Caco-2 (cell line): ENCODE measurements at regions not wholly inside any gene's neighbourhood (a gene's known extent, or its start where the extent isn't known, plus 50 kb on each side); places are given as distances from the start of the nearest gene placed in this dataset.

Experiments
- BruUV-seq: library from RNA; stranded (reverse); fragments of 400-500 nt; replicated peaks from 2 replicates; lab custom pipeline; 2021; lab: Mats Ljungman, UMichigan
- CTCF ChIA-PET: fragments of 300-600 bp; sonication (Branson Sonifier 250); formaldehyde crosslinking; loops from one replicate; lab custom pipeline; 2022; ENCODE audit warnings: antibody characterized with exemption; lab: Charles Lee
- POLR2A ChIA-PET: fragments of 300-600 bp; sonication (Branson Sonifier 250); formaldehyde crosslinking; loops from one replicate; lab custom pipeline; 2022; ENCODE audit warnings: antibody characterized with exemption; lab: Charles Lee
- DNase-seq, 2 experiments: peaks; one replicate each; pipeline versions ENCODE4 v3.0.0 to v3.0.0-alpha.2; 2020 to 2022
- H3K27me3 ChIP-seq: replicated peaks from 2 replicates; pipeline ENCODE4 v1.6.0; 2011; ENCODE audit warnings: low read length; ENCODE audit not compliant: control insufficient read depth, insufficient read depth
- H3K36me3 ChIP-seq: 2 replicates; pipeline ENCODE4 v1.5.1; 2011; ENCODE audit warnings: low read length; ENCODE audit not compliant: control insufficient read depth, insufficient read depth
- H3K4me1 ChIP-seq: fragments of 250-450 bp; sonication (Bioruptor Pico); 2 replicates; pipeline ENCODE4 v1.5.1; 2020; ENCODE audit warnings: mild to moderate bottlenecking
- H3K4me3 ChIP-seq: 2 replicates; pipeline ENCODE4 v1.5.1; 2011; ENCODE audit warnings: low read depth, mild to moderate bottlenecking, control low read depth, low read length
- H3K9me3 ChIP-seq: fragments of 250-450 bp; sonication (Bioruptor Pico); 2 replicates; pipeline ENCODE4 v1.5.1; 2020; ENCODE audit warnings: mild to moderate bottlenecking, moderate library complexity
- H3K27ac Mint-ChIP-seq: one replicate; pipeline ENCODE4 v1.8.0; 2022; ENCODE audit warnings: mixed read lengths; ENCODE audit not compliant: unreplicated experiment
- H3K27me3 Mint-ChIP-seq: one replicate; pipeline ENCODE4 v1.8.0; 2022; ENCODE audit warnings: mixed read lengths; ENCODE audit not compliant: insufficient read depth, unreplicated experiment
- H3K36me3 Mint-ChIP-seq: one replicate; pipeline ENCODE4 v1.8.0; 2022; ENCODE audit warnings: mild to moderate bottlenecking, mixed read lengths; ENCODE audit not compliant: insufficient read depth, unreplicated experiment
- H3K4me1 Mint-ChIP-seq: one replicate; pipeline ENCODE4 v1.8.0; 2022; ENCODE audit warnings: low read depth, mixed read lengths; ENCODE audit not compliant: unreplicated experiment
- H3K4me3 Mint-ChIP-seq: one replicate; pipeline ENCODE4 v1.8.0; 2022; ENCODE audit warnings: mild to moderate bottlenecking, moderate library complexity, mixed read lengths; ENCODE audit not compliant: unreplicated experiment
- H3K9me3 Mint-ChIP-seq: one replicate; pipeline ENCODE4 v1.8.0; 2022; ENCODE audit warnings: mixed read lengths; ENCODE audit not compliant: unreplicated experiment
- intact Hi-C: fragments of 100-400 bp; cut with micrococcal nuclease; formaldehyde crosslinking; loops from one replicate; pipeline ENCODE4 v1.10.0; 2022; ENCODE audit not compliant: unreplicated experiment
- TF ChIP-seq, protein P1 (sequence below), 2 experiments: fragments of 200-600 bp in 1 of 2; IDR thresholded peaks; 1 replicate in 1 of 2; 2 replicates in 1 of 2; pipeline versions ENCODE4 v1.5.1 to v1.8.0; 2011 to 2022; ENCODE audit warnings: antibody characterized with exemption in 1 of 2, control low read depth in 1 of 2, inconsistent platforms in 1 of 2, low read depth in 1 of 2, low read length in 1 of 2, mild to moderate bottlenecking in 1 of 2, moderate library complexity in 1 of 2; ENCODE audit not compliant: insufficient read depth in 1 of 2, severe bottlenecking in 1 of 2, unreplicated experiment in 1 of 2

- Histone ChIP-seq H3K27me3 (no peaks in the 10 kb centered on the region; the same call in 1 of the 2 replicates), H3K4me3 (no peak overlapping the region), H3K4me1 (no peaks in the 10 kb centered on the region), H3K36me3 (no peaks in the 10 kb centered on the region), H3K9me3 (no peaks in the 10 kb centered on the region)
- H3K27me3 Mint-ChIP-seq = peaks cover 19% of the 10 kb centered on the region
- no peaks in the 10 kb centered on the region for H3K4me1 Mint-ChIP-seq
- TF ChIP-seq, protein P1, sequence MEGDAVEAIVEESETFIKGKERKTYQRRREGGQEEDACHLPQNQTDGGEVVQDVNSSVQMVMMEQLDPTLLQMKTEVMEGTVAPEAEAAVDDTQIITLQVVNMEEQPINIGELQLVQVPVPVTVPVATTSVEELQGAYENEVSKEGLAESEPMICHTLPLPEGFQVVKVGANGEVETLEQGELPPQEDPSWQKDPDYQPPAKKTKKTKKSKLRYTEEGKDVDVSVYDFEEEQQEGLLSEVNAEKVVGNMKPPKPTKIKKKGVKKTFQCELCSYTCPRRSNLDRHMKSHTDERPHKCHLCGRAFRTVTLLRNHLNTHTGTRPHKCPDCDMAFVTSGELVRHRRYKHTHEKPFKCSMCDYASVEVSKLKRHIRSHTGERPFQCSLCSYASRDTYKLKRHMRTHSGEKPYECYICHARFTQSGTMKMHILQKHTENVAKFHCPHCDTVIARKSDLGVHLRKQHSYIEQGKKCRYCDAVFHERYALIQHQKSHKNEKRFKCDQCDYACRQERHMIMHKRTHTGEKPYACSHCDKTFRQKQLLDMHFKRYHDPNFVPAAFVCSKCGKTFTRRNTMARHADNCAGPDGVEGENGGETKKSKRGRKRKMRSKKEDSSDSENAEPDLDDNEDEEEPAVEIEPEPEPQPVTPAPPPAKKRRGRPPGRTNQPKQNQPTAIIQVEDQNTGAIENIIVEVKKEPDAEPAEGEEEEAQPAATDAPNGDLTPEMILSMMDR (IDR thresholded peaks at IDR 0.05; ENCODE audit: insufficient read depth in 1 of 2, low read depth in 1 of 2, low read length in 1 of 2, severe bottlenecking in 1 of 2, unreplicated experiment in 1 of 2) = no peak
- POLR2A ChIA-PET = no interaction called here
- DNase-seq = no peak
- H3K9me3 Mint-ChIP-seq = no peaks in the 10 kb centered on the region
- BruUV-seq = no TSS peak
- CTCF ChIA-PET = no interaction called here
- no peak overlapping the region for H3K27ac Mint-ChIP-seq
- intact Hi-C loops = no loop called here
- no peaks in the 10 kb centered on the region for H3K36me3 Mint-ChIP-seq
- H3K4me3 Mint-ChIP-seq = no peak overlapping the region
Observed at GRCh38 chr6:142550310-142551063, 248.7 kb downstream of the ADGRG6 start.

DNA sequence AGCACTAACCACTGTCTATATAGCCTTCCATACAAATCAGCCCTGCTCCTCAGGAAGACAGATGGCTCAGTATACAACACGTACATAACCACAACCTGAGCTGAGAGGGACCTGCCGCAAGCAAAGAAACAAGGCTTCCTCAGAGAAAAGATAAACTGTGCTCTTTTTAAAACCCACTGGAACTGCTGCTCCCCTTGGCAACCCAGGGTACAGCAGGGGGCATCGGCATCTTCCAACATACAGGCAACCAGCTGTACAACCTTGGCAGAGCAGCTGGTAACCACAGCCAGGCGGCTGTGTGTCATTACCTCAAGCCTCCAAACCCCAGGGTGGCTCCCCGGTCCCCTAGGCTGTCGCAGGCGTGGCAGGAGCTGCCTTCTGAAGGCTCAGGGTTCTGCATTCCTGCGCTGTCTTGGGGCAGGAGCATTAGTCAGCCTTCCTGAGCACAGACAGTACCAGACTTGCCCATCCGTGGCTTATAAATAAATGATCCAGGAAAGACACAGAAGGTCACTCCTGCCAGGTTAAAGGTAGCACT lies 249.5 kb downstream of the ADGRG6 start:
- ChIA-PET CTCF (no interaction called here), POLR2A (no interaction called here)
- peaks cover 20% of the 10 kb centered on the region for H3K27me3 Mint-ChIP-seq
- no peak overlapping the region for H3K27ac Mint-ChIP-seq
- Histone ChIP-seq H3K36me3 (no peaks in the 10 kb centered on the region), H3K4me3 (no peak overlapping the region), H3K27me3 (no peaks in the 10 kb centered on the region), H3K4me1 (no peaks in the 10 kb centered on the region), H3K9me3 (no peaks in the 10 kb centered on the region)
- no peaks in the 10 kb centered on the region for H3K4me1 Mint-ChIP-seq
- no peak for DNase-seq
- TF ChIP-seq, protein P1 (IDR thresholded peaks at IDR 0.05; ENCODE audit: insufficient read depth in 1 of 2, low read depth in 1 of 2, low read length in 1 of 2, severe bottlenecking in 1 of 2, unreplicated experiment in 1 of 2) = no peak
- no peak overlapping the region for H3K4me3 Mint-ChIP-seq
- BruUV-seq = no TSS peak
- no peaks in the 10 kb centered on the region for H3K9me3 Mint-ChIP-seq
- intact Hi-C loops = no loop called here
- H3K36me3 Mint-ChIP-seq = no peaks in the 10 kb centered on the region

- Mint-ChIP-seq H3K36me3 (no peaks in the 10 kb centered on the region), H3K27ac (no peak overlapping the region), H3K9me3 (peaks cover 12% of the 10 kb centered on the region), H3K4me1 (no peaks in the 10 kb centered on the region), H3K27me3 (peaks cover 2% of the 10 kb centered on the region), H3K4me3 (no peak overlapping the region)
- Histone ChIP-seq H3K27me3 (no peaks in the 10 kb centered on the region), H3K9me3 (no peaks in the 10 kb centered on the region), H3K4me3 (no peak overlapping the region), H3K4me1 (no peaks in the 10 kb centered on the region), H3K36me3 (no peaks in the 10 kb centered on the region)
- ChIA-PET POLR2A (no interaction called here), CTCF (no interaction called here)
- intact Hi-C loops = no loop called here
- no TSS peak for BruUV-seq
- DNase-seq = no peak
- TF ChIP-seq, protein P1 (IDR thresholded peaks at IDR 0.05; ENCODE audit: insufficient read depth in 1 of 2, low read depth in 1 of 2, low read length in 1 of 2, severe bottlenecking in 1 of 2, unreplicated experiment in 1 of 2) = no peak
Observed at GRCh38 chr6:142558786-142559185, 257.0 kb downstream of the ADGRG6 start.
